K562 (cell line): ENCODE measurements at regions not wholly inside any gene's neighbourhood (a gene's known extent, or its start where the extent isn't known, plus 50 kb on each side); places are given as distances from the start of the nearest gene placed in this dataset.

Source experiments
- ATAC-seq: fragments of 200-7000 bp; cut with Tn5 transposase; 3 replicates; pipeline ENCODE4 v1.9.1; 2020; ENCODE audit warnings: moderate library complexity
- BruUV-seq: library from RNA; stranded (reverse); fragments of 400-500 nt; replicated peaks from 2 replicates; lab custom pipeline; 2021; lab: Mats Ljungman, UMichigan
- CTCF ChIA-PET: fragments of 300-600 bp; formaldehyde crosslinking; extraction: SDS; loops from one replicate; lab custom pipeline; 2021; ENCODE audit warnings: low intra/inter-chr PET ratio; lab: Yijun Ruan, JAX
- POLR2A ChIA-PET: fragments of 300-600, 350-650 bp; sonication (Branson Sonifier 250); formaldehyde crosslinking; extraction: SDS; loops from one replicate; lab custom pipeline; 2021; ENCODE audit warnings: antibody characterized with exemption, inconsistent platforms; lab: Yijun Ruan, JAX
- DNase-seq, 4 experiments: peaks; one replicate each; pipeline versions ENCODE4 v3.0.0 to v3.0.0-alpha.2; 2011 to 2018; ENCODE audit warnings: low spot score in 3 of 4, mixed read lengths in 3 of 4; ENCODE audit errors: extremely low read depth in 1 of 4
- FAIRE-seq: peaks from 2 replicates; lab custom pipeline; 2011; peaks lifted over from hg19 to GRCh38; lab: Jason Lieb, UNC
- H2AFZ ChIP-seq: 2 replicates; pipeline ENCODE4 v1.6.0; 2011; ENCODE audit warnings: low read depth, low read length, control low read depth, inconsistent platforms
- H3K27ac ChIP-seq: fragments of 200-600 bp; 3 replicates; pipeline ENCODE4 v1.8.0; 2011; ENCODE audit warnings: low read depth, mild to moderate bottlenecking, control low read depth, inconsistent platforms, low read length, moderate library complexity, mixed read lengths; ENCODE audit errors: extremely low read depth
- H3K27me3 ChIP-seq, 2 experiments: fragments of 300-600 bp in 1 of 2; 2 replicates in 1 of 2; 3 replicates in 1 of 2; pipeline versions ENCODE4 v1.6.0 to v1.8.0; 2011; ENCODE audit warnings: inconsistent platforms in 2 of 2, low read length in 2 of 2, mild to moderate bottlenecking in 1 of 2, mixed read lengths in 1 of 2, moderate library complexity in 1 of 2; ENCODE audit not compliant: control insufficient read depth in 2 of 2, insufficient read depth in 2 of 2
- H3K36me3 ChIP-seq: fragments of 300-600 bp; 3 replicates; pipeline ENCODE4 v1.8.0; 2011; ENCODE audit warnings: mild to moderate bottlenecking, low read length, inconsistent platforms; ENCODE audit not compliant: control insufficient read depth, insufficient read depth
- H3K4me1 ChIP-seq, 2 experiments: fragments of 200-600 bp in 1 of 2; replicated peaks in 1 of 2; 2 replicates in 1 of 2; 3 replicates in 1 of 2; pipeline versions ENCODE4 v1.5.1 to v1.8.0; 2011; ENCODE audit warnings: inconsistent platforms in 2 of 2, low read length in 2 of 2, mild to moderate bottlenecking in 1 of 2, mixed read lengths in 1 of 2, moderate library complexity in 1 of 2; ENCODE audit not compliant: control insufficient read depth in 2 of 2, insufficient read depth in 2 of 2
- H3K4me2 ChIP-seq: 2 replicates; pipeline ENCODE4 v1.6.1; 2011; ENCODE audit warnings: low read length, control low read depth, inconsistent platforms, mixed read lengths; ENCODE audit not compliant: insufficient read depth
- H3K4me3 ChIP-seq: fragments of 200-600 bp; sonication (generic), shearing (Covaris generic); 2 replicates; pipeline ENCODE4 v1.5.1; 2016; ENCODE audit warnings: control low read depth, inconsistent platforms
- H3K79me2 ChIP-seq: fragments of 200-600 bp; 3 replicates; pipeline ENCODE4 v1.8.0; 2011; ENCODE audit warnings: low read length, inconsistent platforms; ENCODE audit not compliant: control insufficient read depth, insufficient read depth
- H3K9ac ChIP-seq, 2 experiments: 2 replicates each; pipeline versions ENCODE4 v1.6.0 to v1.6.1; 2011; ENCODE audit warnings: low read depth in 2 of 2, low read length in 2 of 2, control low read depth in 1 of 2, inconsistent platforms in 1 of 2, mild to moderate bottlenecking in 1 of 2, mixed read lengths in 1 of 2; ENCODE audit not compliant: insufficient read depth in 1 of 2
- H3K9me1 ChIP-seq: one replicate; pipeline ENCODE4 v1.6.0; 2011; ENCODE audit warnings: inconsistent platforms, mild to moderate bottlenecking, low read length, moderate library complexity; ENCODE audit not compliant: control insufficient read depth, insufficient read depth
- H3K9me3 ChIP-seq: replicated peaks from 2 replicates; pipeline ENCODE4 v1.5.1; 2011; ENCODE audit warnings: low read depth, low read length, inconsistent platforms; ENCODE audit not compliant: control insufficient read depth, insufficient read depth
- H4K20me1 ChIP-seq: replicated peaks from 2 replicates; pipeline ENCODE4 v1.6.1; 2011; ENCODE audit warnings: low read length, inconsistent platforms, mixed read lengths; ENCODE audit not compliant: control insufficient read depth, insufficient read depth
- GABPA ChIP-seq: fragments of 200-800 bp; sonication (Bioruptor generic); conservative IDR thresholded peaks from 2 replicates; pipeline ENCODE4 v1.6.1; 2016; ENCODE audit warnings: low read depth, missing genetic modification characterization, missing compliant biosample characterization
- HNRNPUL1 ChIP-seq: fragments of 200-400 bp; formaldehyde crosslinking; IDR thresholded peaks from 2 replicates; pipeline ENCODE4 v1.6.1; 2017; ENCODE audit warnings: low read length
- MEIS2 ChIP-seq: fragments of 450-650 bp; IDR thresholded peaks from 2 replicates; pipeline ENCODE4 v1.6.1; 2014; ENCODE audit warnings: mild to moderate bottlenecking; ENCODE audit not compliant: partially characterized antibody
- MYBL2 ChIP-seq, 2 experiments: fragments of 450-650 bp in 1 of 2; sonication (generic) in 1 of 2; formaldehyde crosslinking in 1 of 2; IDR thresholded peaks; 2 replicates each; pipeline versions ENCODE4 v1.6.1 to v1.8.1; 2017 to 2022; ENCODE audit warnings: borderline replicate concordance in 1 of 2, inconsistent platforms in 1 of 2, low read depth in 1 of 2, mild to moderate bottlenecking in 1 of 2, missing genetic modification reagents in 1 of 2, moderate library complexity in 1 of 2
- RBM14 ChIP-seq: fragments of 200-400 bp; formaldehyde crosslinking; IDR thresholded peaks from 2 replicates; pipeline ENCODE4 v1.6.1; 2018; ENCODE audit warnings: low read depth, mild to moderate bottlenecking, low read length, moderate library complexity, borderline replicate concordance; ENCODE audit not compliant: insufficient read depth
- RERE ChIP-seq: sonication (generic); formaldehyde crosslinking; IDR thresholded peaks from 2 replicates; pipeline ENCODE4 v1.8.0; 2023; ENCODE audit warnings: missing genetic modification reagents, mild to moderate bottlenecking, borderline replicate concordance
- ZNF280A ChIP-seq: fragments of 450-650 bp; IDR thresholded peaks from 2 replicates; pipeline ENCODE4 v1.6.1; 2018; ENCODE audit warnings: mild to moderate bottlenecking, low read depth; ENCODE audit not compliant: partially characterized antibody
- ZNF518B ChIP-seq: fragments of 250-450 bp; sonication (Bioruptor Pico); IDR thresholded peaks from 2 replicates; pipeline ENCODE4 v1.5.0; 2021; ENCODE audit warnings: mild to moderate bottlenecking, moderate library complexity
- WGBS: fragments of 100-300 bp; shearing (Covaris generic); methylation state at CpG from one replicate; pipeline ENCODE4 v1.1.6; 2016; ENCODE audit warnings: low coverage, mixed read lengths; ENCODE audit not compliant: insufficient coverage; ENCODE audit errors: missing lambda C conversion rate; 5-methylcytosine and 5-hydroxymethylcytosine counted together
- in situ Hi-C: fragments of 300-500 bp; cut with MboI; formaldehyde crosslinking; loops from 4 replicates; pipeline ENCODE4 v1.15.0; 2018; ENCODE audit warnings: inconsistent platforms, mixed read lengths
- intact Hi-C: fragments of 100-400 bp; cut with micrococcal nuclease; formaldehyde crosslinking; loops from 2 replicates; pipeline ENCODE4 v1.14.2; 2022

- TF ChIP-seq GABPA (tag) (no peak), ZNF280A (no peak), HNRNPUL1 (no peak), ZNF518B (CRISPR knock-in tag) (no peak), RBM14 (no peak)
Measured at GRCh38 chr7:118863966-118864365, 639.5 kb downstream of the ANKRD7 start (continued).

GRCh38 chr7:118867860-118868259, 643.4 kb downstream of the ANKRD7 start:
- 0% methylated on average over 3 of the region's 3 CpGs for WGBS
- TF ChIP-seq MEIS2 (peak; percentile 63), MYBL2 (IDR thresholded peaks at IDR 0.05; ENCODE audit: low read depth) (no peak), MYBL2 (CRISPR knock-in tag; IDR thresholded peaks at IDR 0.05; ENCODE audit: borderline replicate concordance) (no peak), RERE (CRISPR knock-in tag) (no peak)

More at GRCh38 chr7:118867860-118868259, 643.4 kb downstream of the ANKRD7 start:
- H3K27me3 ChIP-seq: no peaks in the 10 kb centered on the region
- H3K4me2 ChIP-seq: no peak overlapping the region
- DNase-seq (no peak), ATAC-seq (0 out of 3 replicates have a peak, but pooled peaks have one; percentile 25), FAIRE-seq (no peak)
- H3K36me3 ChIP-seq: no peaks in the 10 kb centered on the region
- H3K79me2 ChIP-seq: no peaks in the 10 kb centered on the region
- in situ Hi-C loops (no loop called here), intact Hi-C loops (no loop called here)
- H3K4me3 ChIP-seq: no peak overlapping the region
- no TSS peak for BruUV-seq
- H4K20me1 ChIP-seq: no peaks in the 10 kb centered on the region
- ChIA-PET POLR2A (no interaction called here), CTCF (no interaction called here)
- no peaks in the 10 kb centered on the region for H3K9me1 ChIP-seq
- peak overlapping the region; percentile 30; the same call in 1 of the 3 replicates for H3K27ac ChIP-seq
- no peak overlapping the region for H2AFZ ChIP-seq
- no peaks in the 10 kb centered on the region for H3K4me1 ChIP-seq
- H3K9ac ChIP-seq: no peak overlapping the region
- H3K9me3 ChIP-seq: no peaks in the 10 kb centered on the region
